ENCODE measurements at regions not wholly inside any gene's neighbourhood (a gene's known extent, or its start where the extent isn't known, plus 50 kb on each side); places are given as distances from the start of the nearest gene placed in this dataset.
"Not testable (repeated sequence)": the region's sequence is repeated elsewhere in the genome, so short reads cannot be mapped to it uniquely, and the experiment has no call there.

GRCh38 chrX:74063426-74064155, 211.1 kb upstream of the XIST start:
- no peak for DNase-seq

GRCh38 chrX:74061879-74062278, 209.4 kb upstream of the XIST start:
- DNase-seq: no peak

GRCh38 chrX:74049126-74049525, 196.6 kb upstream of the XIST start:
- DNase-seq: no peak

GRCh38 chrX:74034066-74034465, 181.6 kb upstream of the XIST start:
- not testable (repeated sequence) for DNase-seq

- DNase-seq: not testable (repeated sequence)
Measured at GRCh38 chrX:74031527-74031926, 179.0 kb upstream of the XIST start.

GRCh38 chrX:74030766-74031165, 178.3 kb upstream of the XIST start:
- not testable (repeated sequence) for DNase-seq

GRCh38 chrX:74025145-74025544, 172.6 kb upstream of the XIST start:
- not testable (repeated sequence) for DNase-seq

GRCh38 chrX:74023203-74023602, 170.7 kb upstream of the XIST start:
- no peak for DNase-seq

GRCh38 chrX:74018253-74018652, 165.7 kb upstream of the XIST start:
- no peak for DNase-seq

GRCh38 chrX:74015379-74016019, 163.0 kb upstream of the XIST start:
- peak; percentile 78 for DNase-seq

- DNase-seq: no peak
Measured at GRCh38 chrX:74009041-74009440, 156.5 kb upstream of the XIST start.

- no peak for DNase-seq
Measured at GRCh38 chrX:73992019-73992418, 139.5 kb upstream of the XIST start.

- DNase-seq: no peak
Measured at GRCh38 chrX:73987166-73987565, 134.7 kb upstream of the XIST start.

- DNase-seq: no peak
Measured at GRCh38 chrX:73979551-73980131, 127.1 kb upstream of the XIST start.

- peak; percentile 53 for DNase-seq
Measured at GRCh38 chrX:73977542-73978169, 125.1 kb upstream of the XIST start.

GRCh38 chrX:73967461-73967860, 114.9 kb upstream of the XIST start:
- not testable (repeated sequence) for DNase-seq

GRCh38 chrX:73965833-73966232, 113.3 kb upstream of the XIST start:
- no peak for DNase-seq

- DNase-seq: no peak
Measured at GRCh38 chrX:73964579-73964978, 112.1 kb upstream of the XIST start.

- DNase-seq: no peak
Measured at GRCh38 chrX:73963682-73964081, 111.2 kb upstream of the XIST start.

- DNase-seq: no peak
Measured at GRCh38 chrX:73962948-73963347, 110.4 kb upstream of the XIST start.

- not testable (repeated sequence) for DNase-seq
Measured at GRCh38 chrX:73961867-73962266, 109.4 kb upstream of the XIST start.

GRCh38 chrX:73944563-73944908, 92.0 kb upstream of the XIST start:
- DNase-seq: no peak

GRCh38 chrX:73943693-73944562, 91.4 kb upstream of the XIST start:
- DNase-seq: peak; percentile 95

Measured in activated CD4-positive, alpha-beta T cell treated with anti-CD3 and anti-CD28 coated beads, Interleukin-10, Interleukin-2, amounts not matched to agents 100 ng/mL and 50 ng/mL, durations not matched to agents 16 hours and 8 hours (primary cell).